GM12878 (cell line): ENCODE measurements at regions not wholly inside any gene's neighbourhood (a gene's known extent, or its start where the extent isn't known, plus 50 kb on each side); places are given as distances from the start of the nearest gene placed in this dataset.

Experiments used
- ATAC-seq: fragments of 200-7000 bp; cut with Tn5 transposase; 3 replicates; pipeline ENCODE4 v1.9.1; 2020; ENCODE audit warnings: mild to moderate bottlenecking, moderate library complexity
- BruUV-seq: library from RNA; stranded (reverse); fragments of 400-500 nt; replicated peaks from 2 replicates; lab custom pipeline; 2021; lab: Mats Ljungman, UMichigan
- CTCF ChIA-PET: fragments of 300-600 bp; sonication (Branson Sonifier 250); formaldehyde crosslinking; extraction: SDS; loops from one replicate; lab custom pipeline; 2021; ENCODE audit warnings: inconsistent platforms; lab: Yijun Ruan, JAX
- POLR2A ChIA-PET: fragments of 350-600 bp; formaldehyde crosslinking; extraction: SDS; loops from one replicate; lab custom pipeline; 2021; ENCODE audit warnings: inconsistent platforms; lab: Charles Lee
- RAD21 ChIA-PET: fragments of 300-600 bp; sonication (Branson Sonifier 250); formaldehyde crosslinking; loops from one replicate; lab custom pipeline; 2023; ENCODE audit warnings: antibody characterized with exemption; ENCODE audit not compliant: unreplicated experiment; lab: Charles Lee
- SMC1A ChIA-PET: fragments of 300-600 bp; sonication (Branson Sonifier 250); formaldehyde crosslinking; loops from one replicate; lab custom pipeline; 2023; ENCODE audit not compliant: unreplicated experiment, uncharacterized antibody; lab: Charles Lee
- DNase-seq: peaks from one replicate; pipeline ENCODE4 v3.0.0-alpha.2; 2011; ENCODE audit warnings: low read depth, low spot score
- FAIRE-seq: peaks from 3 replicates; lab custom pipeline; 2011; peaks lifted over from hg19 to GRCh38; lab: Jason Lieb, UNC
- H2AFZ ChIP-seq: 2 replicates; pipeline ENCODE4 v1.6.0; 2011; ENCODE audit warnings: low read depth, low read length, control low read depth; ENCODE audit not compliant: control insufficient read depth
- H3K27ac ChIP-seq: 2 replicates; pipeline ENCODE4 v1.5.1; 2011; ENCODE audit warnings: control low read depth; ENCODE audit not compliant: control insufficient read depth, insufficient read depth
- H3K27me3 ChIP-seq, 2 experiments: replicated peaks in 1 of 2; 2 replicates each; pipeline versions ENCODE4 v1.6.0 to v1.6.1; 2011; ENCODE audit warnings: low read length in 1 of 2; ENCODE audit not compliant: control insufficient read depth in 2 of 2, insufficient read depth in 2 of 2
- H3K36me3 ChIP-seq, 2 experiments: 2 replicates each; pipeline ENCODE4 v1.5.1; 2011; ENCODE audit warnings: low read length in 1 of 2; ENCODE audit not compliant: control insufficient read depth in 2 of 2, insufficient read depth in 2 of 2
- H3K4me1 ChIP-seq: 2 replicates; pipeline ENCODE4 v1.6.1; 2011; ENCODE audit warnings: mild to moderate bottlenecking, low read length, moderate library complexity, mixed read lengths; ENCODE audit not compliant: control insufficient read depth, insufficient read depth
- H3K4me2 ChIP-seq: 2 replicates; pipeline ENCODE4 v1.6.0; 2011; ENCODE audit warnings: control low read depth; ENCODE audit not compliant: control insufficient read depth, insufficient read depth
- H3K4me3 ChIP-seq: fragments of 200-600 bp; sonication (generic); 2 replicates; pipeline ENCODE4 v1.5.1; 2016
- H3K79me2 ChIP-seq: 2 replicates; pipeline ENCODE4 v1.6.0; 2011; ENCODE audit warnings: low read length; ENCODE audit not compliant: control insufficient read depth, insufficient read depth
- H3K9ac ChIP-seq: 2 replicates; pipeline ENCODE4 v1.8.0; 2011; ENCODE audit warnings: low read length, control low read depth, mixed read lengths; ENCODE audit not compliant: control insufficient read depth, insufficient read depth
- H3K9me3 ChIP-seq: replicated peaks from 3 replicates; pipeline ENCODE4 v1.5.1; 2011; ENCODE audit warnings: mild to moderate bottlenecking, low read length; ENCODE audit not compliant: control insufficient read depth, insufficient read depth
- H4K20me1 ChIP-seq: 2 replicates; pipeline ENCODE4 v1.6.0; 2011; ENCODE audit not compliant: control insufficient read depth, insufficient read depth
- ATF7 ChIP-seq: fragments of 450-650 bp; IDR thresholded peaks from 2 replicates; pipeline ENCODE4 v1.6.1; 2016; ENCODE audit warnings: low read depth, mild to moderate bottlenecking
- DPF2 ChIP-seq: fragments of 450-650 bp; IDR thresholded peaks from 2 replicates; pipeline ENCODE4 v1.6.1; 2017; ENCODE audit warnings: mild to moderate bottlenecking
- ETV6 ChIP-seq, 2 experiments: fragments of 450-650 bp in 1 of 2; IDR thresholded peaks in 1 of 2; conservative IDR thresholded peaks in 1 of 2; 2 replicates each; pipeline ENCODE4 v1.6.1; 2014; ENCODE audit warnings: antibody characterized with exemption in 1 of 2, borderline replicate concordance in 1 of 2, low read depth in 1 of 2, mild to moderate bottlenecking in 1 of 2, moderate library complexity in 1 of 2
- HDGF ChIP-seq: fragments of 450-650 bp; IDR thresholded peaks from 2 replicates; pipeline ENCODE4 v1.6.1; 2016; ENCODE audit warnings: antibody characterized with exemption
- IRF3 ChIP-seq: fragments of 450-650 bp; IDR thresholded peaks from 2 replicates; pipeline ENCODE4 v1.6.1; 2014; ENCODE audit warnings: mild to moderate bottlenecking
- KAT2A ChIP-seq: conservative IDR thresholded peaks from 2 replicates; pipeline ENCODE4 v1.6.1; 2011; ENCODE audit warnings: low read depth, low read length; ENCODE audit not compliant: control insufficient read depth
- PML ChIP-seq: IDR thresholded peaks from 2 replicates; pipeline ENCODE4 v1.6.1; 2012; ENCODE audit warnings: low read length, inconsistent platforms
- POLR2A ChIP-seq: IDR thresholded peaks from 2 replicates; pipeline ENCODE4 v1.6.1; 2011; ENCODE audit warnings: low read depth, mild to moderate bottlenecking, low read length
- RBBP5 ChIP-seq: fragments of 200-600 bp; sonication (generic); conservative IDR thresholded peaks from 2 replicates; pipeline ENCODE4 v1.6.1; 2016
- RELB ChIP-seq: fragments of 450-650 bp; IDR thresholded peaks from 2 replicates; pipeline ENCODE4 v1.6.1; 2017; ENCODE audit warnings: low read depth, mild to moderate bottlenecking, moderate library complexity
- SIX5 ChIP-seq: IDR thresholded peaks from 2 replicates; pipeline ENCODE4 v1.6.1; 2011; ENCODE audit warnings: mild to moderate bottlenecking, low read depth, low read length, moderate library complexity; ENCODE audit not compliant: severe bottlenecking
- SREBF2 ChIP-seq: IDR thresholded peaks from 2 replicates; pipeline ENCODE4 v1.6.1; 2012; ENCODE audit warnings: mild to moderate bottlenecking, low read length
- USF2 ChIP-seq: IDR thresholded peaks from 2 replicates; pipeline ENCODE4 v1.6.1; 2011; ENCODE audit warnings: low read depth, low read length, improper control_type of control experiment, borderline replicate concordance
- YY1 ChIP-seq: IDR thresholded peaks from 2 replicates; pipeline ENCODE4 v1.6.1; 2011; ENCODE audit warnings: low read depth, mild to moderate bottlenecking, low read length
- ZNF207 ChIP-seq: fragments of 450-650 bp; IDR thresholded peaks from 2 replicates; pipeline ENCODE4 v1.6.1; 2014; ENCODE audit warnings: antibody characterized with exemption, mild to moderate bottlenecking, borderline replicate concordance
- ZNF687 ChIP-seq: fragments of 450-650 bp; IDR thresholded peaks from 2 replicates; pipeline ENCODE4 v1.6.1; 2017; ENCODE audit warnings: mild to moderate bottlenecking, moderate library complexity
- WGBS: methylation state at CpG from one replicate; pipeline ENCODE4 v1.1.6; 2016; ENCODE audit warnings: low lambda C conversion rate; ENCODE audit not compliant: insufficient replicate concordance, insufficient coverage; ENCODE audit errors: missing lambda C conversion rate; 5-methylcytosine and 5-hydroxymethylcytosine counted together
- in situ Hi-C: fragments of 300-500 bp; cut with MboI; formaldehyde crosslinking; loops from 9 replicates; pipeline ENCODE4 v1.14.3; 2018; ENCODE audit warnings: mixed read lengths
- intact Hi-C: fragments of 100-400 bp; cut with micrococcal nuclease; formaldehyde crosslinking; loops from one replicate; pipeline ENCODE4 v1.14.2; 2022; ENCODE audit not compliant: unreplicated experiment

- Histone ChIP-seq H3K27me3 (no peaks in the 10 kb centered on the region), H3K4me2 (no peak overlapping the region), H3K4me3 (no peak overlapping the region), H3K36me3 (no peaks in the 10 kb centered on the region)
- no peak for FAIRE-seq
- SMC1A ChIA-PET = no interaction called here
- TF ChIP-seq RBBP5 (no peak), ZNF207 (no peak), SREBF2 (no peak), DPF2 (no peak), POLR2A (no peak), YY1 (no peak), IRF3 (no peak), PML (no peak), RELB (no peak), ETV6 (conservative IDR thresholded peaks at IDR 0.05 in 1 of 2, IDR thresholded peaks at IDR 0.05 in 1 of 2; ENCODE audit: borderline replicate concordance in 1 of 2, low read depth in 1 of 2) (no peak), SIX5 (no peak), ATF7 (no peak), USF2 (no peak), KAT2A (no peak), ZNF687 (no peak), HDGF (no peak)
- TF ChIP-seq, all 136 proteins: peak for 0
- DNase-seq = no peak
- in situ Hi-C loops = no loop called here
- ChIA-PET POLR2A (no interaction called here), CTCF (no interaction called here), RAD21 (no interaction called here)
- Histone ChIP-seq H4K20me1 (no peaks in the 10 kb centered on the region), H2AFZ (no peak overlapping the region), H3K9me3 (no peaks in the 10 kb centered on the region; the same call in 2 of the 3 replicates), H3K9ac (no peak overlapping the region), H3K79me2 (no peaks in the 10 kb centered on the region), H3K4me1 (no peaks in the 10 kb centered on the region), H3K27ac (no peak overlapping the region)
- WGBS = 67% methylated on average over 9 of the region's 9 CpGs
- BruUV-seq = no TSS peak
- ATAC-seq = no peak
- intact Hi-C loops = loop anchor here (5.0 kb wide), 1 partner anchor 47 kb away; no protein-coding TSS in a partner anchor
These were observed 142.9 kb downstream of the BCOR start for GRCh38 chrX:39954851-39955250.
